ENCODE measurements at regions not wholly inside any gene's neighbourhood (a gene's known extent, or its start where the extent isn't known, plus 50 kb on each side); places are given as distances from the start of the nearest gene placed in this dataset.

DNA sequence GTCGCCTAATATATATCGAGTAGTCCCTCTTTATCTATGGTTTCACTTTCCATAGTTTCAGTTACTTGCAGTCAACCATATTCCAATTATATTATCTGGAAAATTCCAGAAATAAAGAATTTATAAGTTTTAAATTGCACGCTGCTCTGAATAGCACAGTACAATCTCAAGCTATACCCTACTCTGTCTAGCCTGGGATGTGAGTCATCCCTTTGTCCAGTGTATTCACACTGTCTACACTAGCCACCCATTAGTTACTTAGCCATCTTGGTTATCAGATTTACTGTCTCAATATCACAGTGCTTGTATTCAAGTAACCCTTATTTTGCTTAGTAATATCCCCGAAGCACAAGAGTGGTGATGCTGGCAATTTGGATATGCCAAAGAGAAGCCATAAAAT, 72.1 kb upstream of the EOMES start:
- TF ChIP-seq, protein P1, sequence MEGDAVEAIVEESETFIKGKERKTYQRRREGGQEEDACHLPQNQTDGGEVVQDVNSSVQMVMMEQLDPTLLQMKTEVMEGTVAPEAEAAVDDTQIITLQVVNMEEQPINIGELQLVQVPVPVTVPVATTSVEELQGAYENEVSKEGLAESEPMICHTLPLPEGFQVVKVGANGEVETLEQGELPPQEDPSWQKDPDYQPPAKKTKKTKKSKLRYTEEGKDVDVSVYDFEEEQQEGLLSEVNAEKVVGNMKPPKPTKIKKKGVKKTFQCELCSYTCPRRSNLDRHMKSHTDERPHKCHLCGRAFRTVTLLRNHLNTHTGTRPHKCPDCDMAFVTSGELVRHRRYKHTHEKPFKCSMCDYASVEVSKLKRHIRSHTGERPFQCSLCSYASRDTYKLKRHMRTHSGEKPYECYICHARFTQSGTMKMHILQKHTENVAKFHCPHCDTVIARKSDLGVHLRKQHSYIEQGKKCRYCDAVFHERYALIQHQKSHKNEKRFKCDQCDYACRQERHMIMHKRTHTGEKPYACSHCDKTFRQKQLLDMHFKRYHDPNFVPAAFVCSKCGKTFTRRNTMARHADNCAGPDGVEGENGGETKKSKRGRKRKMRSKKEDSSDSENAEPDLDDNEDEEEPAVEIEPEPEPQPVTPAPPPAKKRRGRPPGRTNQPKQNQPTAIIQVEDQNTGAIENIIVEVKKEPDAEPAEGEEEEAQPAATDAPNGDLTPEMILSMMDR (IDR thresholded peaks at IDR 0.05; ENCODE audit: low read depth, low read length, poor library complexity, severe bottlenecking): no peak
- no peak for TF ChIP-seq EZH2phosphoT487 (IDR thresholded peaks at IDR 0.05; ENCODE audit: borderline replicate concordance, low read length)
- Histone ChIP-seq H3K4me1 (ENCODE audit: control insufficient read depth, low read length) (no peaks in the 10 kb centered on the region), H3K9me2 (replicated peaks; ENCODE audit: control insufficient read depth, low read length) (no peaks in the 10 kb centered on the region), H3K27ac (ENCODE audit: low read depth, low read length) (no peak overlapping the region), H3K36me3 (ENCODE audit: control insufficient read depth, low read length) (no peaks in the 10 kb centered on the region), H3K79me2 (ENCODE audit: control insufficient read depth, low read length) (no peaks in the 10 kb centered on the region), H3F3A (ENCODE audit: control insufficient read depth, insufficient read depth) (no peaks in the 10 kb centered on the region), H3K4me3 (ENCODE audit: low read length) (no peak overlapping the region), H3K9me3 (ENCODE audit: control insufficient read depth, insufficient read depth, low read length) (no peaks in the 10 kb centered on the region), H3K4me2 (ENCODE audit: low read length) (no peak overlapping the region), H4K20me1 (ENCODE audit: control insufficient read depth, insufficient read depth, low read depth, low read length) (no peaks in the 10 kb centered on the region), H3K27me3 (ENCODE audit: control insufficient read depth, low read length) (no peaks in the 10 kb centered on the region)

DNA sequence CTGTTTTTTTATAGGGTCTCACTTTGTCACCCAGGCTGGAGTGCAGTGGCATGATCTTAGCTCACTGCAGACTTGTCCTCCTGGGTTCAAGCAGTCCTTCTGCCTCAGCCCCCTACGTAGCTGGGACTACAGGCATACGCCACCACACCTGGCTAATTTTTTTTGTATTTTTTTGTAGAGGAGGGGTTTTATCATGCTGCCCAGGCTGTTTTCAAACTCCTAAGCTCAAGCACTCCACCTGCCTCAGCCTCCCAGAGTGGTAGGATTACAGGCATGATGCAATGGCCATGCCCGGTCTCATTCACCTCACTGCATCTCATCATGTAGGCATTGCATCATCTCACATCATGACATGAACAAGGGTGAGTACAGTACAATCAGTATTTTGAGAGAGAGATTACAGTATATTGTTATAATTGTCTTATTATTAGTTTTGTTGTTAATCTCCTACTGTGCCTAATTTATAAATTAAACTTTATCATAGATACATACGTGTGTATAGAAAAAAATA, 74.3 kb upstream of the EOMES start:
- Histone ChIP-seq H3K9me3 (ENCODE audit: control insufficient read depth, insufficient read depth, low read length) (no peaks in the 10 kb centered on the region), H3K9me2 (replicated peaks; ENCODE audit: control insufficient read depth, low read length) (no peaks in the 10 kb centered on the region), H3K79me2 (ENCODE audit: control insufficient read depth, low read length) (no peaks in the 10 kb centered on the region), H3K4me1 (ENCODE audit: control insufficient read depth, low read length) (no peaks in the 10 kb centered on the region), H4K20me1 (ENCODE audit: control insufficient read depth, insufficient read depth, low read depth, low read length) (no peaks in the 10 kb centered on the region), H3K4me3 (ENCODE audit: low read length) (no peak overlapping the region), H3F3A (ENCODE audit: control insufficient read depth, insufficient read depth) (no peaks in the 10 kb centered on the region), H3K27me3 (ENCODE audit: control insufficient read depth, low read length) (no peaks in the 10 kb centered on the region), H3K27ac (ENCODE audit: low read depth, low read length) (no peak overlapping the region), H3K36me3 (ENCODE audit: control insufficient read depth, low read length) (no peaks in the 10 kb centered on the region), H3K4me2 (ENCODE audit: low read length) (no peak overlapping the region)
- TF ChIP-seq EZH2phosphoT487 (IDR thresholded peaks at IDR 0.05; ENCODE audit: borderline replicate concordance, low read length): no peak
- TF ChIP-seq, protein P1 (IDR thresholded peaks at IDR 0.05; ENCODE audit: low read depth, low read length, poor library complexity, severe bottlenecking): no peak

DNA sequence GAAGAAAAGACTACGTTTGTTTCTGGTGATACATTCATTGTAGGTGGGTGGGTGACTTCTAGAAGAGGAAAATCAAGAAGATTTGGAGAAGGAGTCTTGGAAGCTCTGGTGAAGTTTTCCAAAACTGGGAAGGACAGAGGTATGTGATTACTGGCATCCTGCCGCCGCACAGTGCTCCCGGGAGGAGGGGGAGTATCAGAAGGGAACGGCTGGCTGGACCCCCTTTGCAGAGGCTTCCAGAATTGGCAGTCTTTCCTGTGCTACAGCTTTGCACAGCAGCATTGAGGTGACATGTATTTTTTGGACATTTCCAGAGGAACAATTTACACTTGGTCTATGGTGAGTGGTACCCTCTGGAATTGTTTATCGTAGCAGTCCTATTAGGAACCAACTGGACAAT, 75.7 kb upstream of the EOMES start:
- Histone ChIP-seq H3K4me3 (ENCODE audit: low read length) (no peak overlapping the region), H3K27me3 (ENCODE audit: control insufficient read depth, low read length) (no peaks in the 10 kb centered on the region), H3K79me2 (ENCODE audit: control insufficient read depth, low read length) (no peaks in the 10 kb centered on the region), H3F3A (ENCODE audit: control insufficient read depth, insufficient read depth) (no peaks in the 10 kb centered on the region), H3K4me1 (ENCODE audit: control insufficient read depth, low read length) (no peaks in the 10 kb centered on the region), H3K9me3 (ENCODE audit: control insufficient read depth, insufficient read depth, low read length) (no peaks in the 10 kb centered on the region), H4K20me1 (ENCODE audit: control insufficient read depth, insufficient read depth, low read depth, low read length) (no peaks in the 10 kb centered on the region), H3K36me3 (ENCODE audit: control insufficient read depth, low read length) (no peaks in the 10 kb centered on the region), H3K4me2 (ENCODE audit: low read length) (no peak overlapping the region), H3K27ac (ENCODE audit: low read depth, low read length) (no peak overlapping the region), H3K9me2 (replicated peaks; ENCODE audit: control insufficient read depth, low read length) (no peaks in the 10 kb centered on the region)
- no peak for TF ChIP-seq EZH2phosphoT487 (IDR thresholded peaks at IDR 0.05; ENCODE audit: borderline replicate concordance, low read length)
- TF ChIP-seq, protein P1 (IDR thresholded peaks at IDR 0.05; ENCODE audit: low read depth, low read length, poor library complexity, severe bottlenecking): no peak

All from DOHH2 (cell line).